Cardiac muscle cell (in vitro differentiated cells and primary cell): ENCODE measurements at regions not wholly inside any gene's neighbourhood (a gene's known extent, or its start where the extent isn't known, plus 50 kb on each side); places are given as distances from the start of the nearest gene placed in this dataset.

Experiments used
- DNase-seq, 2 donors: peaks; one replicate each; pipeline versions ENCODE4 v3.0.0 to v3.0.0-alpha.2; 2010 to 2017; ENCODE audit warnings: low read depth in 1 of 2, low spot score in 1 of 2
- H3K27ac ChIP-seq: fragments of 200-600 bp; sonication (generic); 2 replicates; pipeline ENCODE4 v1.5.1; 2016
- H3K27me3 ChIP-seq: fragments of 200-600 bp; sonication (generic); 2 replicates; pipeline ENCODE4 v1.6.0; 2016; ENCODE audit warnings: control low read depth
- H3K36me3 ChIP-seq: fragments of 200-600 bp; sonication (generic); 2 replicates; pipeline ENCODE4 v1.5.1; 2016; ENCODE audit warnings: control low read depth
- H3K4me1 ChIP-seq: fragments of 200-600 bp; sonication (generic); 2 replicates; pipeline ENCODE4 v1.8.1; 2017; ENCODE audit warnings: low read depth, mild to moderate bottlenecking, mixed run types
- H3K4me3 ChIP-seq: fragments of 200-600 bp; sonication (generic); 2 replicates; pipeline ENCODE4 v1.5.1; 2016; ENCODE audit warnings: mild to moderate bottlenecking
- H3K9me3 ChIP-seq: fragments of 200-600 bp; sonication (generic); 2 replicates; pipeline ENCODE4 v1.5.1; 2017; ENCODE audit warnings: low read depth, mild to moderate bottlenecking, control low read depth
- TF ChIP-seq, protein P1 (sequence below): IDR thresholded peaks from 2 replicates; pipeline ENCODE4 v1.5.1; 2012; ENCODE audit warnings: low read depth, mild to moderate bottlenecking, low read length

DNA sequence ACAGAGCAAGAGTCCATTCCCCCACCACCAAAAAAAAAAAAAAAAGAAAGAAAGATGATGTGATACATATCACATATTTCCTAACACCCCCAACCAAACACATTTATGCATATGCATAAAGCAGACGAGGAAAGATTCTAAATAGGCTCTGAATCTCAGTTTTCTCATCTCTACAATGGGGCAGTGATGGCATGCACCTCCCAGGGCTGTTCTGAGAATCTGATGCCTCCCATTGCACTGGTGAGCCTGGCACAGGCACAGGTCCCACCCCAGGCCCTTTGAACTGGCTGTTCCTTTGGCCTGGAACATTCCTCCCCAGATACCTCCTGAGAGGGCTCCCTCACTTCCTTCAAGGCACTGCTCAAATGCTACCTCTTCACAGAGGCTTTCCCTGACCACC is 116.5 kb downstream of the C9orf50 start:
- no peak for DNase-seq
- Histone ChIP-seq H3K4me1 (peaks cover 10% of the 10 kb centered on the region), H3K36me3 (no peaks in the 10 kb centered on the region), H3K27me3 (no peaks in the 10 kb centered on the region), H3K9me3 (no peaks in the 10 kb centered on the region), H3K27ac (no peak overlapping the region), H3K4me3 (no peak overlapping the region)
- TF ChIP-seq, protein P1, sequence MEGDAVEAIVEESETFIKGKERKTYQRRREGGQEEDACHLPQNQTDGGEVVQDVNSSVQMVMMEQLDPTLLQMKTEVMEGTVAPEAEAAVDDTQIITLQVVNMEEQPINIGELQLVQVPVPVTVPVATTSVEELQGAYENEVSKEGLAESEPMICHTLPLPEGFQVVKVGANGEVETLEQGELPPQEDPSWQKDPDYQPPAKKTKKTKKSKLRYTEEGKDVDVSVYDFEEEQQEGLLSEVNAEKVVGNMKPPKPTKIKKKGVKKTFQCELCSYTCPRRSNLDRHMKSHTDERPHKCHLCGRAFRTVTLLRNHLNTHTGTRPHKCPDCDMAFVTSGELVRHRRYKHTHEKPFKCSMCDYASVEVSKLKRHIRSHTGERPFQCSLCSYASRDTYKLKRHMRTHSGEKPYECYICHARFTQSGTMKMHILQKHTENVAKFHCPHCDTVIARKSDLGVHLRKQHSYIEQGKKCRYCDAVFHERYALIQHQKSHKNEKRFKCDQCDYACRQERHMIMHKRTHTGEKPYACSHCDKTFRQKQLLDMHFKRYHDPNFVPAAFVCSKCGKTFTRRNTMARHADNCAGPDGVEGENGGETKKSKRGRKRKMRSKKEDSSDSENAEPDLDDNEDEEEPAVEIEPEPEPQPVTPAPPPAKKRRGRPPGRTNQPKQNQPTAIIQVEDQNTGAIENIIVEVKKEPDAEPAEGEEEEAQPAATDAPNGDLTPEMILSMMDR = no peak

DNA sequence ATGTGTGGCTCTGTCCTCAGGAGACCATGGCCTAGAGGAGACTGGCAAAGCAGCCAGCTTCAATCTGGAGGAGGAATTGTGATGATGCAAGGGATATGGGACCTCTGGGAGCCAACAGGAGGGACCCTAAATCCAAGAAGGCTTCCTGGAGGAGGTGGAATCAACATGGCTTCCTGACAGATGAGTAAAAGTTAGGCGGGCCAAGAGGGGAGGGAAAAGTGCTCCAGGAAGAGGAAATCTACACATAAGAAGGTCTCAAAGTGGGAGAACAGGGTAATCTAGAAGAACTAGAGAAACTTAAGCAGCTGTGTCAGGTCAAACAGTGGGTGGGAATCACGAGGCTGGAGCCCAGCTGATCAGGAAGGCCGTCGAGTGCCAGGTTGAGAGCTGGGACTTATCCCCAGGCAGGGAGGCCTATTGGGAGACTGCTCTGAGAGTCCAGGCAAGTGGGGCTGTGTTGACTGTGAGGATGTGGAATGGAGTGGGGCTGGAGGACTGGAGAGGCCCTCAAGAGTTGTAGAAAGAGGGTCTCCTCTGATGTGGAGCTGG is 119.1 kb downstream of the C9orf50 start:
- no peaks in the 10 kb centered on the region for H3K36me3 ChIP-seq
- H3K27me3 ChIP-seq = no peaks in the 10 kb centered on the region
- no peak overlapping the region for H3K27ac ChIP-seq
- H3K9me3 ChIP-seq = no peaks in the 10 kb centered on the region
- TF ChIP-seq, protein P1 = no peak
- H3K4me3 ChIP-seq = no peak overlapping the region
- DNase-seq = no peak
- peaks cover 26% of the 10 kb centered on the region for H3K4me1 ChIP-seq

DNA sequence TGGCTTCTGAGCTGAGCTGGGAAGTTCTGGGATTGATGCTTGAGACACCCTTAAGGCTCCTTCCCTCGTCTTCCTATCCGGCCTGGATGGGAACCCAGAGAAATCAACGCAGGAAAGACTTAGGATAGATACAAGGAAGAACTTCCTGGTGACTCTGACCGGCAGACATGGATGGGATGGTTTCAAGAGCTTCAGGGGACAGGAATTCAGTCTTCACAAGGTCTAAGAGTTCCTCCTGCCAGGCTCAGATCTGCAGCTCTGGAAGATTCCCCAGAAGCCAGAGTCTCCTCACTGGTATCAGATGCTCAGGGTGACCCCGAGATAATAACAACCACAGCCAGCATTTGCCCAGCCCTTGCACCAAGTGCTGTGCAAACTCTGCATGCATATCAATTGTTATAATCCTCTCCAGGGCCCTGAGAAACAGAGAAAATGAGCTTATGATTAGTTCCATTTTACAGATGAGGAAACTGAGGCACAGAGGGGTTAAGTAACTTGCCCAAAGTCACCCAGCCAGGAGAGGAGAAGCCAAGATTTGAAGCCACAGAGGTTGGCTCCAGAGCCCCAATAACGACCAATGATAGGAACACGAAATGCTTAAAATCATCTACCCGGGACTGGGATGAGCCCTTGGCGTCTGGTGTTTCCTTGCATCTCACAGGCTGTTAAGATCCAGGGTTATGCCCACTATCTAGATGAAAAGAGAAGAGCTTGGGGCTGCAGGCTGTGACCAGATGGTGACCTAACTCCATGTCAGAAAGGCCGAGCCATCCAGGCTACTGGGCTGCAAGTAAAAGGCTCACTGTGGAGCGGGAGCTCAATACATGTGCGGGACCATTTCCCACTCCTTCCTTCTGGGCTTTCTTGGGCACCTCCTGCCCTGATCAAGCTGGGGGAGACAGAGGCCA is 119.8 kb downstream of the C9orf50 start:
- Histone ChIP-seq H3K27ac (peak overlapping the region; percentile 88), H3K27me3 (no peaks in the 10 kb centered on the region), H3K36me3 (no peaks in the 10 kb centered on the region), H3K4me1 (peaks cover 30% of the 10 kb centered on the region), H3K4me3 (no peak overlapping the region), H3K9me3 (no peaks in the 10 kb centered on the region)
- TF ChIP-seq, protein P1 = no peak
- no peak for DNase-seq

DNA sequence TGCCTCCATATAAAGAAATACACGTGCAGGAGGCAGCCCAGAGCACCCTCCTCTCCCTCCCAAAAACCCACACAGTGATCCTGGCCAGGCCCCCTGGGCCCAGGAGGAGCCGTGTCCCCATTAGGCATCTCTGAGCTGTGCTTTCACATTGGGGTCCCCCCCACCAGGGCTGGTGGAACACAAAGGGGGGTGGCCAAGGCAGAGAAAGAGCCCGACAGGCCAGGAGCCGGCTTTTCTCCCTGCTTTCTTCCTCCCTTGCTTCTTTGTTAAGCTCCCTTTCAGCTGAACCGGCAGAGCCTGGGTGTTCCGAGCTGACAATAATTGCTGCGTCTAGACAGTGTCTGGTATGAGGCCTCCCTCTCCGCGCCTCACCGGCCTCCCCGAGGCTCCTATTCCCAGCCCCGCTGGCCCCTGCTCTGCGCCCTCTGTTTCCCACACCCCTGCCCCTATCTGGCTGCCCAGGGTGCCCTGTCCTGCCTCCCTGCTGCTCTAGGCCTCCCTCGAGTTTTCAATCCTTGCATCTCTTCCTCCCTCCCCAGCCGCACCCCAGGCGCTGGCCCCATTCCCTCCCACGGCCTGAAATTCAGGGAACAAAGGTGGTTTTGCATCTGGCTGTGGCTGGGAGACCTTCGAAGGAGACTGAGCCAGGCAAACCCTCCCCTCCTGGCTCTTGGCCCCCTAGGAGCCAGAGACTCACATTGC is 120.6 kb downstream of the C9orf50 start:
- Histone ChIP-seq H3K36me3 (no peaks in the 10 kb centered on the region), H3K4me1 (peaks cover 36% of the 10 kb centered on the region), H3K27me3 (no peaks in the 10 kb centered on the region), H3K9me3 (no peaks in the 10 kb centered on the region), H3K4me3 (no peak overlapping the region), H3K27ac (peak overlapping the region; percentile 88)
- TF ChIP-seq, protein P1 = no peak
- peak in 1 of 2 donors; percentile 67 for DNase-seq

DNA sequence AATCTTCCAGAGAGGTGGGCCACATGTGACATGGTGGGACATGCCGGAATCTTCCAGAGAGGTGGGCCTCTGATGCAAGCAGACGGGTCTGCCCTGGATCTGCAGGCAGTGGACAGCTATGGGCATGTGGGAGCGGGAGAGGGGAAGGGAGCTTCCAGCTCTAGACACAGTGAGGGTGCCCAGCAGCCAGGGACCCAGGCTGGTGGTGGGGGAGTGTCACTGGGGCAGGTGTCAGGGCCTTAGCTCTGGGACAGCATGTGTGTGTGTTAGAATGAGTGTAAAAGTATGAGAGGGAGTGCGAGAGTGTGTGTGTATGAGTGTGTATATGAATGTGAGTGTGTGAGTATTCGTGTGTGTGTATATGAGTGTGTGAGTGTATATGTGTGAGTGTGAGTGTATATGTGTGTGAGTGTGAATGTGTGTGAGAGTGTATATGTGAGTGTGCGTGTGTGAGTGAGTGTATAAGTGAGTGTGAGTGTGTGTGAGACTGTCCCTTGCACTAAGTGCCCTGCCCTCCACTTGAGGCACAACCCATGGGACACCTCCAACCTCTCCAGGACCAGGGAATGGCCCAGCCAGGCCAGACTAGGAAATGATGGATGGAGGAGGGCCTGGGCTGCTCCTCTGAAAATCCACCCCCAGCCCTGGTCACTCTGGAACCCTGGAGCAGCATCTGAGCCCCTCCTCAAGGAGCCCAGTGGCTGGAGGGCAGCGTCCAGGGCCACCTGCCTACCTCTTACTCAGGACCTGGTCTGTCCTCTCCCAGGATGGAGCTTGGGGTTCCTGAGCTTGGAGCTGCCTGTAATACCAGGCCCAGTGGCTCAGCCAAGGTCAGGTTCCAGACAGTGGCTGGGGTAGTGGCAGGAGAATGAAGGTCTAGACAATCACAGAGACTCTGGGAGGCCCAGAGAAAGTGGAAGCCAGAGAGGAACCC is 122.2 kb downstream of the C9orf50 start:
- no peak overlapping the region for H3K4me3 ChIP-seq
- TF ChIP-seq, protein P1 = no peak
- no peaks in the 10 kb centered on the region for H3K27me3 ChIP-seq
- H3K4me1 ChIP-seq = peaks cover 41% of the 10 kb centered on the region
- H3K9me3 ChIP-seq = no peaks in the 10 kb centered on the region
- peak overlapping the region; percentile 89 for H3K27ac ChIP-seq
- no peaks in the 10 kb centered on the region for H3K36me3 ChIP-seq
- no peak for DNase-seq
